HG03095 (cell line): ENCODE measurements at regions not wholly inside any gene's neighbourhood (a gene's known extent, or its start where the extent isn't known, plus 50 kb on each side); places are given as distances from the start of the nearest gene placed in this dataset.
A peak's percentile ranks its signal among the peaks of the same experiment; 100 is the strongest.
"Not testable (repeated sequence)": the region's sequence is repeated elsewhere in the genome, so short reads cannot be mapped to it uniquely, and the experiment has no call there.

ENCODE experiments used
- ATAC-seq: cut with Tn5 transposase; IDR thresholded peaks from one replicate; pipeline ENCODE4 v1.9.1; 2021; ENCODE audit warnings: moderate library complexity; ENCODE audit not compliant: unreplicated experiment

DNA sequence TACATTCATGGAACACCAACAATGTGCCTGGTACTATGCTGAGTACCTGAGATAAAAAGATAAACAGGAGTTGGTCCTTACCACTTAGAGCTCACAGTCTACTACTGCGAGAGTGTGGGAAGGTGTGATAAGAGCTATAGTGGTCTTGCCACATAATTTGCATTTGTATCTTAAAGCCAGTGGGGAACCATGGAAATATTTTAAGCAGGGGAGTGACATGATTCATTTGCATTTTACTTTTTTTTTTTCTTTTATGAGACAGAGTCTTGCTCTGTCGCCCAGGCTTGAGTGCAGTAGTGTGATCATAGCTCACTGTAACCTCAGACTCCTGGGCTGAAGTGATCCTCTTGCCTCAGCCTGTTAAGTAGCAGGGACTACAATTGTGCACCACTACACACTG lies 53.6 kb downstream of the SRGAP2 start:
- peak; percentile 72 for ATAC-seq

DNA sequence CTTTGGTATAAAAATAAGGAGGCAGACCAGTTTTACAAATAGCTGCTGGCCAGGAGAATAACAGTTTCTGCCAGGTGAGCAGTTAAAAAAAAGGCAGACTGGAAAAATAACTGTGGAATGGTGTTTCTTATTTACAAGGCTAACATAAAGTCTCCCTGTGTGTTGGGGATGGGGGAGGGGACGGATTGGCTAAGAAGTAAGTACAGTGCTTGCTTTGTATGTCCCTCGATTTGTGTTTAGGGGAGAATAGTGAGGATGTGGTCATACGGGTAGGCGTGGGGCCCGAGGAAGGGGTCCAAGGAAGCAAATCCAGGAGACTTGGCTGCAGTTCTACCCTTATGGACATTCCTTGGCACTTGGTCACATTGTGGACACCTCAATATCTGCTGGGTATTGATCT lies 58.1 kb downstream of the SRGAP2 start:
- ATAC-seq = not testable (repeated sequence)

DNA sequence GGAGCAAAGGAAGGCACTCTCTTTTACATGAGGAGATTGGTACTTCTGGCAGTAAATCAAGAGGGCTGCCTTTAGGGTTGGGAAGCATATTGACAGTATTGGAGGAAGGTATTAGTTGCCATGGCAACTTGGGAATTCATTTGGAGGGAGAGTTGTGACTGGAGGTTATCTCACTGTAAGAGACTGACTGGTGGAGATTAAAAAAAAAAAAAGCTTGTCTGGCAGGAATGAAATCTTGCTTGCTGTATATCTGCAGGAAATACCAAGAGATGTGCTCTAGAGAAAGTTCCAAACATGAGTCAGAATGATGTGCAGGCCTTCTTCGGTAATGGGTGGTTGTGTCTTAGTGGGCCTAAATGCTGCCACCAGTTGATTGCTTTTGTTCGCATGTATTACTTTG lies 59.1 kb downstream of the SRGAP2 start:
- not testable (repeated sequence) for ATAC-seq

DNA sequence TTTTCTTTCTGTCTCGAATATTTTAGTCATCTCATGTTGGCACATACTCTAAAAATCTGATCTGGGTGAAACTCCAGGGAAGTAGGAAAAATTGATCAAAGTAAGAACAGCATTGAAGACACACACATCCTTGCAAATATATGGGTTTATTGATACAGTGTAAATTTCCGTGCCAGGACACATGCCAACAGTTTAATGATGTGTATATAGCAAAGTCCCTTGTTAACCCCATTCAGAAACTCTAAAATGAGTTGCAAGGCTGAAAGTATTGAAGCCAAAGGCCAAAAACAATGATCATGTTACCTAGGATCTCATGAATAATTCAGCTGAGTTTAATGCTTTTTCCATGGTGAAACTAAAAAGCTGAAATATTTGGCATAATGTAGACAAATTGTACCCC lies 61.6 kb downstream of the SRGAP2 start:
- ATAC-seq = not testable (repeated sequence)

DNA sequence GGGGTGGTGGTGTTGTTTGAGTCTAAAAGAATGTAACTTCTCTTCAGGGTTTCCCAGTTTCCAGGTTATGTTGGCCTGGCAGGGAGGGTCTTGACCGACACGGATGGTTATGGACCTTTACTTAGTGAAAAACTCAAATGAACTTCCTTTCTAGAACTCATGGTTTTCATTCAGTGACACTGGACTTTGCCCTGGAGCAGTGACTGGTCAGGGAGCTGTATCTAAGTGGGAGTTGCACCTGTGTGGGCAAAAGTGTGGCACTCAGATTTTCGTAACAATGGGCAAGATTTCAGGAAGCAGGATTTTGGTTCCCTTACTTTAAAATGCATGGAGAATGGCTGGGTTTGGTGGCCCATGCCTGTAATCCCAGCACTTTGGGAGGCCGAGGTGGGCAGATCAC lies 67.8 kb downstream of the SRGAP2 start:
- ATAC-seq = not testable (repeated sequence)

DNA sequence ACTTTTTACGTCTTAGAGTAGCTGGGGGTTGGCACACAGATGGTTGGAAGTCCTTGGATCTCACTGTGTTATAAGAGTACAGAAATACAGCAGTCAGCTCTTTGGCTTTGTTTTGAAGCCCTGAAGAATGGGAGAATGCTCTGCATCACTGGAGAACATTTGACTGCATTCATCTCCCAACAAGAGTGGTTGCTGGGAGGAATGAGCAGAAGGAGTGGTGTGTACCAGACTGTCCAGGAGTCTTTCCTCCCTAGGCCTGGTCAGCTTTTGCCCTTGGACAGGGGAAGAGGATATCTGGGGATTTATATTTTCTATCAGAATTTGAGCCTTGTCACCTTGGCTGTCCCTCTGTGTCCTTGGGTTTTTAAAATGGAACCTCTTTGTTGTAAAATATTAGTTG lies 69.8 kb downstream of the SRGAP2 start:
- ATAC-seq = not testable (repeated sequence)

DNA sequence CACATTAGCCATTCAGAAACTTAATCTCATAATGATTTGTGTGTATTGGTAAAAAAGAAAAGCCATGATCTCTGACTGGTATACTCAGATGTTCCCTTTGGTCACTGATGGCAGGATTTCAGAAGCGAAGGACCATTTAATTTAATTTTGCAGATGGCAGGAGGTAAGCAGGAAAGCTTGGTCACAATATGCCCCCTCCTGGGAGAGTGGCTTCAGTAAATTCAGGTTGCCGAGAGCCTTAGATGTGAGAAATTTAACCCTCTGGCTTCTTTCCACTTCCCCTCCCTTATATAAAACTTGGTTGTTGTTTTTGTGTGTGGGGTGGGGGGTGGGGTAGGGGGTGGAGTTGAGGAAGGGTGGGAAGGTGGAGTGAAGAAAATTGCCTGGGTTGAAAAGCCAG lies 72.8 kb downstream of the SRGAP2 start:
- not testable (repeated sequence) for ATAC-seq

DNA sequence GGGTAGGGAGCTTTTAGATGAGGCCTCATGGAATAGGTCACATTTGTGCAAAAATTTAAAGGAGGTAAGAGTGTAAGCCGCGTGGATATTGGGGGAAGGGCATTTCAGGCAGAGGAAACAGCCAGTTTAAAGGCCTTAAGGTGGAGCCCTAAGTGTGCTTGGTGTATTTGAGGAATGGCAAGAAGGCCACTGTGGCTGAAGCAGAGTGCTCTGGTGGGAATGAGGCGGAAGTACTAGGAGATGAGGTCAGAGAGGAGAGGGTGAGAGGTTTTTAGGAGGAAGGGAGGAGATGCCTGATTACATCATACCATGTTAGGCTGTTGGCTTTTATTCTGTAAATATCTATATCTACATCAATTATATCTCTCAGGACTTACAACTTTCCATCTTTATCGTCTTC lies 75.3 kb downstream of the SRGAP2 start:
- not testable (repeated sequence) for ATAC-seq

DNA sequence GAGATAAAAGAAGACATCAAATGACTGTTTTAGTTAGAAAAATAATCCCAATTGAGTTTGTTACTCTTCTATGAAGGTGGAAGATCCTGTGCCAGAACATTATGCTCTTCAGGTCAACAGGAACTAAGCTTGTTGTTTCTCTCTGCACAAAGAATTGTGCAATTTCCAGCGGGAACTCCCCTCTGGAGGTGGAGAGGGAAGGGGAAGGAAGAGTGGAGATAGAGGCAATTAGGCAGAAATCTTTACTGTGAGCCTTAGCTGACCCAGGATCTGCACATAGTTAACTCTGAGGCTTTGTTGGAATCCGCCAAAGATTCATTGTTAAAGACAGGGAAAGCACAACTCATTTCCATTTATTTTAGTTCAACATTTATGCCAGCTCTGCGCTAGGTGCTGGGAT lies 77.3 kb downstream of the SRGAP2 start:
- ATAC-seq = not testable (repeated sequence)

DNA sequence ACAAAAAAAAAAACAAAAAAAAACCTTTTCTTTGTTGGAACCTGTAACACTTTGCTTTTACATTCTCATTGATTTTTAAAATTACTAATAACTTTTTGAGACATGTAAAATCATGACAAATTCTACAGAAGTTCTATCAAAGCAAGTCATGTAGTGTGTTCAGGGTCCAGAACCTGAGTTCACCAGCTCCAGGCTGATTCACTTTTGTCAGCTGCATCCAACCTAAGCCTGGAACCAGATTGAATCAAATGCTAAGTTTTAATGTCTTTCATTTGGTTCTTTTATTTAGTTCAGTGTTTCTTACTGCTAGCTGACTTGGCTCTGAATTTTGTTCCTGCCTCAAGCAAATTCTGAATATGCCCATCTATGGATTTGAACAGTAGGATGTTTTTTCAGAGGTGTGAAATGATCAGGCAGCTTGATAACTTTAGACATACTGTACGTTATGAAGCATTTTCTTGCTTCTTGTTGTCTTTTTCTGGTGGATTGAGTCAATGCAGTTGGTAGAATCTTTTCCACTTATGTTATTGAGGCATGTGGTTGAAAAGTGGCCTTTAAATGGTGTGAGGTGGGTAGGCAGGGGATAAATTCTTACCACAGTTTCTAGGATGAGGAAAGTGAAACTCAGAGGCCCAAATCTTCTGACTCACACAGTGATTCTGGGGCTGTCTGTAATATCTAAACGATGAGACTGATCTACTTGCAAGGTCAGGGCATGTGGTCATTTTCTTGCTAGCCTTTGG lies 78.7 kb downstream of the SRGAP2 start:
- peak; percentile 50 for ATAC-seq

DNA sequence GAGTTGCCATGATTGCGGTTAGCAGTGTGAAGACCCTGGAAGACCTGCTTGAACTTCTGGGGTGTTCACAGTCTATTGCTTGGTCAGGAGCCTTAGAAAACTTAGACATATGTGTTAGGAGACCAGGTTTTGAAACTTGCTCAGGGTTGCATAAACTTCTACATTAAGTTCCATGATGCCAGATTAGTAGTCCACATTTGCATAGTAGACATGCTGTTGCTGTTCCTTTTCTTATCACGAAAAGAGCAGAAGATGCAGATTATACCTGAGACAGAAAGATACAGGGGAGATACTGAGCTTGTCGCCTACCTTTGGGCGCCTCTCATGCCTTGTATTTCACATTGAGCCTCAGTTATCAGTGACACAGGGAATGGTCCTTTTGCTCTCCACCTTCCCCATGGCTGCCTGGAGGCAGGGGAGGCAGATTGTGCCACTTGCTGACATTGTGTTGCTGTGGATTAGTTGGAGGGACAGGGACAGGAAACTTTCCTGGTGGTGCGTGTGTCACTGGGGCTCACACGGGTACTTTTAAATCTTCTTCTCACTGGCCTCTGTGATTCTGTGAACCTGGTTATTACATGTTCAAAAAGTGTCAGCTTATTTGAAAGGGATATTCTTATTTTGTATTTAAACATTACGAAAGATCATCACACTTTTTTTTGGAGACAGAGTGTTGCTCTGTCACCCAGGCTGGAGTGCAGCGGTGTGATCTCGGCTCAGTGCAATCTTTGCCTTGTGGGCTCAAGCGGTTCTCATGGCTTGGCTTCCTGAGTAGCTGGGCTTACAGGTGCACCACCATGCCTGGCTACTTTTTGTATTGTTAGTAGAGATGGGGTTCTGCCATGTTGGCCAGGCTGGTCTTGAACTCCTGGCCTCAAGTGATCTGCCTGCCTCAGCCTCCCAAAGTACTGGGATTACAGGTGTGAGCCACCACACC lies 82.0 kb downstream of the SRGAP2 start:
- ATAC-seq = not testable (repeated sequence)

DNA sequence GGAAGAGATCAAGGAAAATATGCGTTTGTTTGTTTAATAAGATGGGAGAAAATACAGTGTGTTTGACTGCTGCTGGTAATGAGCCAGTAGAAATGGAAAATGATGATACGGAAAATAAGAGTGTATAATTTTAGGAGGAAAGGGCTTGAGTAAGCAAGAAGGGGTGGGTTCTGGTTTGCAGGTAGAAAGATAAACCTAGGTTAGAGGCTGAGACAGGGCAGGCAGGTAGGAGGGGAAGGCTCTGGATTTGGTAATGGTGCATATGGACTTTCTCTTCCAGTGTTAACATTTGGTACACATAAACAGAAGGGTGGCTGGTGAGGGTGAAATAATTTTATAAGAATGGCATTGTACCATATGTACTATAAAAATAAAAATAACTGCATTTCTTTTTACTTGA lies 84.4 kb downstream of the SRGAP2 start:
- ATAC-seq = not testable (repeated sequence)

DNA sequence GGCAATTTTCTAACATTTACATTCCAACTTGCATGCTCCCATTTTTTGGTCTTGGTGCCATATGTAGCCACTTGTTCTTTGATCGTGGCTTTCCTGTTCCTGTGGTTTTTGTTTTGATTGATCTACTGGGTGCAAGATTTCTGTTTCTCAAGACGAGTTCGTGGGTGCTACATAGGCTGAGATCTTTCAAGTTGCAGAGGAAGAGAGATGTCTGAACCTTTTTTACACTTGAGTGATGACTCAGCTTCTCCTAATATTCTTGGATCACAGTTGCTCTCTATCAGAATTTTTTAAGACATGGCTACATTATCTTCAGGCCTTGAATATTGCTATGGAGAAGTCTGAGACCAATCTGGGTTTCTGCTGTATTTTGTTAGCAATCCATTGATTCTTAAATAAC lies 85.1 kb downstream of the SRGAP2 start:
- ATAC-seq = not testable (repeated sequence)

DNA sequence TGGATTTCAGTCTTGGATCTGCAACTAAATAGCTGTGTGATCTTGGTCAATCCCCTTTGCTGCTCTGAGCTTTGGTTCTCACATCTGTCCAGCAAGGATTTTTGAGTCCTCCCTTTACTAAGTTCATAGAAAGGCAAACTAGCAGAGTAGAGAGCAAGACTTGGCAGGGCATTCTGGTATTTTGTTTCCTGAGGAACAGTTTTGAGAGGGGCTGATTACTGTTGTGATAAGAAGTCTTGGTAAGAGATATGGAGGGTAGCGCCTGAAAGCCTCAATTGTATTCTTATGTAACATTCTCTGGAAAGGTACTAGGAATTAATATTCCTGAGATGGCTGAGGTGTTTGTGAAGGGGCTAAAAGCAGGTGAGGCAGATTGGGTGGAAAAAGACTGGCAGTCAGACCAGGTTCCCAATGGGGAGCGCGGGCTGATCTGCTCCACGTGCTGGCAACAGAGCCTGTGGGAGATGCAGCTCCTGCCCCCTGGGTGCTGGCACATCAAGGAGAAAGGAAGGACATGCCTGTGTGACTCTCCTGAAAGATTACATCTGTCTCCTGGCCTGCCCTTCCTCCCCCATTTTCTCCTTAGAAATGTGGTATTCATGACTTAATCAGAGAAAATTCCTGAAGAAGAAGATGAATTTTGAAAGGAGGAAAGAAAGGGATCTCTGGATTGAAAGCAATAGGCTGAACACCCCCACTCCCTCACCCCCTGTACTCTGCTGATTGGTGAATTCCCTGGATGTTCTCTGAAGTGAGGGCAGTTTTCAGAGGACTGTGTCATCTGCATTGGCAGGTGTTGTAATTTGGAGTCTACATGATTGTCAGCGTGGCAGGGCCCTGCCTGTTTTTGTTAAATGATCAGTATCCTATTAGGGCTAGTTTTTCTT lies 94.0 kb downstream of the SRGAP2 start:
- ATAC-seq = not testable (repeated sequence)

DNA sequence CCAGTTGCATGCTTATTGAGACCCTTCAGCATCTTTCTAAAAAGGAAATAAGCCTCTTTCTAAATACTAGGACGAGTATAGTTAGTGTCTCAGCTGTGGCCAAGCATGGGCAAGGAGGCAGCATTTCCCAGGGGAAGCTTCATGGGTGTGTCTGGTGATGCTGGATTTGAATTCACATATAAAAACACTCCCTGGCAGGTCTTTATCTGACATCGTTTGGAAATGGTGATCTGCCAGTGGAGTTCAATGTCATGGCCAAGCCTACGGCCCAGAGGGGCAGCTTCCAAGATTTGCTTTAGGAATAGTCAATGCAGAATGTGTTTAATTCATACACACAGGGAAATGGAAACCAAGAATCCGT lies 94.7 kb downstream of the SRGAP2 start:
- not testable (repeated sequence) for ATAC-seq

DNA sequence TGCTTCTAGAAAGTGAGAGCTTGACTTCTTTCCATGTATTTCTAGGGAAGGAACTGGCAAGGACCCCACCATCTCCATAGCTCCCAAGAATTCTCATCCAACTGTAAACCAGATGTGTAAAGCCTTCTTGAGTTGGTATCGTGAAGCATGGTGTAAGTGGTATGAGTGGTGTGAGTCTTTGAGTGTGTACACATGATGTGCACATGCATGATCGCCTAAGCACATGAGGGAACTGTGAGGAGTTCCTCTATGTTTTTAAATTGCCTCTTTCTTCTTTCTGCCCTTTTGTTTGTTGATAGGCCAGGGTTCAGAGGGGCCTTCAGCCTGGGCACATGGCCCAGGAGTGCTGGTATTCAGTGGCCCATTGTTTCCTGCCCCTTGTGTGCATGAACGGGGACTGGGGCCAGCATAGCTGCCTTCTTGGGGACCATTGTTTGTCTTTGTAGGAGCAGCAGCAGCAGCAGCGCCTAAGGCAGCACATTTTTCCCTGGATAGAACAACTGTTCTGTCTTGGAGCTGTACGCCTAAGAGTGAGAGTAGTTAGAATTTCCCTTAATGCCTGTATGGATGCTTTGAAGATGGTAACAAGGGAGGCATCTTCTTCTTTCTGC lies 95.9 kb downstream of the SRGAP2 start:
- not testable (repeated sequence) for ATAC-seq

DNA sequence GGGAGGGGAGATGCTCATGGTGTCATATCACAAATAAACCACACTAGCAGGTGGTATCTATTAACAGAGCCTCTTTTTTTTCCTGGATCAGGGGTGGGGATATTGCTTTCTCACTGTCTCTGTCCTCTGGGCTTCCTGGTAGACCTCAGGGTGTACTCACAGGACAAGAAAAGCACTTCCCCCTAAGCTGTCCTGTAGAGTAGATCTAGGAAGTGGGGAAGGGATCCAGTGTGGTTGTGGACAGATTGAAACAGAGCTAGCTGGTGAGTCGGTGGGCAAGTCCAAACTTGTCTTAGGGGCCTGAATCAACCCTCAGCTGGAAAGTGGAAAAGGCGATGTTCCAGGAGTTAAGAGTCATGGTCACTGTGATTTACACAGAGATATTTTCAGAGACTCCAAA lies 96.6 kb downstream of the SRGAP2 start:
- not testable (repeated sequence) for ATAC-seq

DNA sequence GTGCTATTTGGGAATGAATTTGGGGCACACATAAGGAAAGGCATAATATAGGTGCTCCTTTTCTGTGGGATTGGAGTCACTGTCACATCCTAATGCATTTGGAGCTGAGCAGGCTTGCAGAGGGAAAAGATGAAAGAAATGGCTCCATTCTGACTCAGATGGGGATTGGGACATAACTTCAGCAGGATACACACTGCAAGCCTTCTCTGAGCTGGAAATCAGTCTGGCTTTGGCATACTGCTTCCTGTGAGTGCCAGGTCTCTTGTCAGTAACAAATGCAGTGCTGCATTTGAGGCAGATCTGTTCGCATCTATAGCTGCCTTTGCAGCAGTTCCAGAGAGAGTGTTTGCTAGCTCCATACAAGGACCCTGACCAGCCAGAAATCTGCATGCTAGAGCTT lies 98.7 kb downstream of the SRGAP2 start:
- ATAC-seq = not testable (repeated sequence)

DNA sequence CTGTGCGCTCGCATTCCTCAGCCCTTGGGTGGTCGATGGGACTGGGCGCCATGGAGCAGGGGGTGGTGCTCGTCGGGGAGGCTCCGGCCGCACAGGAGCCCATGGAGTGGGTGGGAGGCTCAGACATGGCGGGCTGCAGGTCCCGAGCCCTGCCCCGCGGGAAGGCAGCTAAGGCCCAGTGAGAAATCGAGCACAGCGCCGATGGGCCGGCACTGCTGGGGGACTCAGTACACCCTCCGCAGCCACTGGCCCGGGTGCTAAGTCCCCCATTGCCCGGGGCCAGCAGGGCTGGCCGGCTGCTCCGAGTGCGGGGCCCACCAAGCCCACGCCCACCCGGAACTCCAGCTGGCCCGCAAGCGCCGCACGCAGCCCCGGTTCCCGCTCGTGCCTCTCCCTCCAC lies 104.1 kb downstream of the SRGAP2 start:
- ATAC-seq = not testable (repeated sequence)

DNA sequence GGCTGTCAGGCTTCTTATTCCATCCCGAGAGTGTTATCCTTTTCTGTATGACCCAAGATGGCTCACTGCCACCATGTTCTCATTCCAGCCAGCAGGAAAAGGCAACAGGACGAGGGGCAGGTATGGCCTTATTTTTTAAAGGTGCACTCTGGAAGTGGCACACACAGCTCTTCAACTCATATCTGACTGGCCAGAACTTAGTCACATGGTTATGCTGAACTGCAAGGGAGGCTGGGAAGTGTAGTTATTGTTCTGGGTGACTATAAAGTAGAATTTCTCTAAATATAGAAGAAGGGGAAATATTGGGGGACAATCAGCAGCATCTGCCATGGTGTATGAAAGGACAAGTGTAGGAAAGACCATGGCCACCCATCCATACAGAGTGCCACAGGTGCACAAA lies 107.6 kb downstream of the SRGAP2 start:
- ATAC-seq = not testable (repeated sequence)
